ENCODE measurements at regions not wholly inside any gene's neighbourhood (a gene's known extent, or its start where the extent isn't known, plus 50 kb on each side); places are given as distances from the start of the nearest gene placed in this dataset.
"Not testable (repeated sequence)": the region's sequence is repeated elsewhere in the genome, so short reads cannot be mapped to it uniquely, and the experiment has no call there.

DNA sequence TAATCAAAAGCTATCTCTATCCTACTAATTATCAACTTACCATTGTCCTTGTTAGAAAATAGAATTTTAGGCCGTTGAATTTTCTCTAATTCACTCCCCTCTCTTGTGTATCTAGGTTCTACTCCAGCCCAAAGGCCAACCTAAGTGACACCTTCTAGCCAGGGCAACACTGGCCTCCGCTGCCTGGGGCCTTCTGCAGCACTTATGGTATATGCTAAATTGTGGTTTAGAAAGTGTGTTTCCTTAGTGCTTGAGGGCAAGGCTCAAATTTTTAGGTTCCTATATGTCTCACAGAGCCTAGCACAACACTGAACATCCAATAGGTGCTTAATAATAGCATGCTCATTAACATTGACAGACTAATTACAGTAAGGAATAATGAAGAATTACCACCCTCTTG is 187.2 kb upstream of the IRF2BP2 start:
- H3K27me3 Mint-ChIP-seq (ENCODE audit: low read depth in 2 of 2); H3K4me1 Mint-ChIP-seq; H3K27ac ChIP-seq (ENCODE audit: low read length); H3K9me3 ChIP-seq (ENCODE audit: control insufficient read depth, insufficient read depth, low read length); H3K4me3 ChIP-seq (ENCODE audit: low read length); intact Hi-C loops (cut with micrococcal nuclease); H3K36me3 ChIP-seq (ENCODE audit: control insufficient read depth, insufficient read depth, low read length); H3K27ac Mint-ChIP-seq; H3K4me1 ChIP-seq (ENCODE audit: control insufficient read depth, insufficient read depth, low read length); H3K27me3 ChIP-seq (ENCODE audit: control insufficient read depth, insufficient read depth, low read length); H3K36me3 Mint-ChIP-seq; H3K4me3 Mint-ChIP-seq; DNase-seq; H3K9me3 Mint-ChIP-seq: not testable (repeated sequence)
- no CpG with 5 or more reads among the region's 2 CpGs for WGBS (ENCODE audit: insufficient coverage)
- peak; percentile 31 to 90 (median 61) for ATAC-seq

DNA sequence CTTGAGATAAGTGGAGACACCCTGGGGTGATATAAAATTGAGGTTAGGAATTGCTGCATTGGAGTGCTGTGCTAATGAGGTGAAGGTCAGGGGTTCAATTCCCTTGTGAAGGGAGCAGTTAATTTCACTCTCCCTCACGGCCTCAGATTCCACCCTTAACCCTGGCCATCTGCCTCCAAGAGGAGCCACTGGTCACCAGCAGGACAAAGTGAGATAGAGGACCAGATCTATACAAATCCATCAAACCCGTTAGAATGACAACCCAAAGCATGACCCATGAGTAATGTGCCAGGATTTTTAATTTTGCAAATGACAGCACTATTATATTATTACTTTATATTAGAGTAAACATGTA is 186.4 kb upstream of the IRF2BP2 start:
- DNase-seq; H3K4me1 ChIP-seq (ENCODE audit: control insufficient read depth, insufficient read depth, low read length); H3K9me3 ChIP-seq (ENCODE audit: control insufficient read depth, insufficient read depth, low read length); H3K36me3 ChIP-seq (ENCODE audit: control insufficient read depth, insufficient read depth, low read length); H3K27ac ChIP-seq (ENCODE audit: low read length); ATAC-seq; H3K27ac Mint-ChIP-seq; H3K4me3 Mint-ChIP-seq; intact Hi-C loops (cut with micrococcal nuclease); H3K27me3 Mint-ChIP-seq (ENCODE audit: low read depth in 2 of 2); H3K36me3 Mint-ChIP-seq; H3K9me3 Mint-ChIP-seq; H3K27me3 ChIP-seq (ENCODE audit: control insufficient read depth, insufficient read depth, low read length); H3K4me3 ChIP-seq (ENCODE audit: low read length); H3K4me1 Mint-ChIP-seq: not testable (repeated sequence)
- WGBS (ENCODE audit: insufficient coverage): no CpG with 5 or more reads among the region's 2 CpGs

GRCh38 chr1:234795711-234796437 is 185.9 kb upstream of the IRF2BP2 start:
- H3K27ac ChIP-seq (ENCODE audit: low read length); H3K27me3 ChIP-seq (ENCODE audit: control insufficient read depth, insufficient read depth, low read length); H3K9me3 Mint-ChIP-seq; H3K9me3 ChIP-seq (ENCODE audit: control insufficient read depth, insufficient read depth, low read length); DNase-seq; H3K4me1 ChIP-seq (ENCODE audit: control insufficient read depth, insufficient read depth, low read length); H3K27me3 Mint-ChIP-seq (ENCODE audit: low read depth in 2 of 2); H3K36me3 Mint-ChIP-seq; H3K4me3 ChIP-seq (ENCODE audit: low read length); H3K4me3 Mint-ChIP-seq; intact Hi-C loops (cut with micrococcal nuclease); H3K27ac Mint-ChIP-seq; H3K4me1 Mint-ChIP-seq; ATAC-seq; H3K36me3 ChIP-seq (ENCODE audit: control insufficient read depth, insufficient read depth, low read length): not testable (repeated sequence)
- WGBS (ENCODE audit: insufficient coverage): 92% methylated on average over 1 of the region's 7 CpGs

GRCh38 chr1:234795007-234795406 is 185.0 kb upstream of the IRF2BP2 start:
- 92% methylated on average over 1 of the region's 3 CpGs for WGBS (ENCODE audit: insufficient coverage)

GRCh38 chr1:234794452-234794851 is 184.5 kb upstream of the IRF2BP2 start:
- H3K4me3 Mint-ChIP-seq; intact Hi-C loops (cut with micrococcal nuclease); H3K9me3 ChIP-seq (ENCODE audit: control insufficient read depth, insufficient read depth, low read length); H3K4me1 Mint-ChIP-seq; H3K27ac Mint-ChIP-seq; H3K4me1 ChIP-seq (ENCODE audit: control insufficient read depth, insufficient read depth, low read length); H3K27me3 Mint-ChIP-seq (ENCODE audit: low read depth in 2 of 2); H3K4me3 ChIP-seq (ENCODE audit: low read length); H3K27ac ChIP-seq (ENCODE audit: low read length); H3K9me3 Mint-ChIP-seq; DNase-seq; ATAC-seq; H3K36me3 Mint-ChIP-seq; H3K27me3 ChIP-seq (ENCODE audit: control insufficient read depth, insufficient read depth, low read length); H3K36me3 ChIP-seq (ENCODE audit: control insufficient read depth, insufficient read depth, low read length): not testable (repeated sequence)
- WGBS (ENCODE audit: insufficient coverage): no CpG with 5 or more reads among the region's 4 CpGs

More at GRCh38 chr1:234795007-234795406, 185.0 kb upstream of the IRF2BP2 start:
- H3K27ac ChIP-seq (ENCODE audit: low read length); H3K36me3 Mint-ChIP-seq; H3K4me1 Mint-ChIP-seq; DNase-seq; H3K4me3 ChIP-seq (ENCODE audit: low read length); H3K27me3 ChIP-seq (ENCODE audit: control insufficient read depth, insufficient read depth, low read length); H3K9me3 ChIP-seq (ENCODE audit: control insufficient read depth, insufficient read depth, low read length); H3K27ac Mint-ChIP-seq; ATAC-seq; H3K27me3 Mint-ChIP-seq (ENCODE audit: low read depth in 2 of 2); H3K4me3 Mint-ChIP-seq; H3K9me3 Mint-ChIP-seq; H3K4me1 ChIP-seq (ENCODE audit: control insufficient read depth, insufficient read depth, low read length); intact Hi-C loops (cut with micrococcal nuclease); H3K36me3 ChIP-seq (ENCODE audit: control insufficient read depth, insufficient read depth, low read length): not testable (repeated sequence)

- H3K36me3 ChIP-seq (ENCODE audit: control insufficient read depth, insufficient read depth, low read length); H3K4me3 Mint-ChIP-seq; H3K9me3 Mint-ChIP-seq; H3K4me1 Mint-ChIP-seq; H3K27me3 Mint-ChIP-seq (ENCODE audit: low read depth in 2 of 2); H3K27me3 ChIP-seq (ENCODE audit: control insufficient read depth, insufficient read depth, low read length); H3K4me1 ChIP-seq (ENCODE audit: control insufficient read depth, insufficient read depth, low read length); H3K27ac Mint-ChIP-seq; H3K36me3 Mint-ChIP-seq; H3K4me3 ChIP-seq (ENCODE audit: low read length); H3K27ac ChIP-seq (ENCODE audit: low read length); ATAC-seq; DNase-seq; intact Hi-C loops (cut with micrococcal nuclease); H3K9me3 ChIP-seq (ENCODE audit: control insufficient read depth, insufficient read depth, low read length): not testable (repeated sequence)
- 67% methylated on average over 1 of the region's 5 CpGs for WGBS (ENCODE audit: insufficient coverage)
These were observed 183.9 kb upstream of the IRF2BP2 start for GRCh38 chr1:234793924-234794323.

GRCh38 chr1:234792221-234792864 is 182.4 kb upstream of the IRF2BP2 start:
- H3K4me1 Mint-ChIP-seq; ATAC-seq; H3K27me3 Mint-ChIP-seq (ENCODE audit: low read depth in 2 of 2); H3K36me3 Mint-ChIP-seq; H3K9me3 Mint-ChIP-seq; H3K36me3 ChIP-seq (ENCODE audit: control insufficient read depth, insufficient read depth, low read length); H3K4me3 ChIP-seq (ENCODE audit: low read length); H3K4me3 Mint-ChIP-seq; intact Hi-C loops (cut with micrococcal nuclease); H3K9me3 ChIP-seq (ENCODE audit: control insufficient read depth, insufficient read depth, low read length); H3K4me1 ChIP-seq (ENCODE audit: control insufficient read depth, insufficient read depth, low read length); H3K27ac Mint-ChIP-seq; DNase-seq; H3K27ac ChIP-seq (ENCODE audit: low read length); H3K27me3 ChIP-seq (ENCODE audit: control insufficient read depth, insufficient read depth, low read length): not testable (repeated sequence)
- no CpG with 5 or more reads among the region's 4 CpGs for WGBS (ENCODE audit: insufficient coverage)

DNA sequence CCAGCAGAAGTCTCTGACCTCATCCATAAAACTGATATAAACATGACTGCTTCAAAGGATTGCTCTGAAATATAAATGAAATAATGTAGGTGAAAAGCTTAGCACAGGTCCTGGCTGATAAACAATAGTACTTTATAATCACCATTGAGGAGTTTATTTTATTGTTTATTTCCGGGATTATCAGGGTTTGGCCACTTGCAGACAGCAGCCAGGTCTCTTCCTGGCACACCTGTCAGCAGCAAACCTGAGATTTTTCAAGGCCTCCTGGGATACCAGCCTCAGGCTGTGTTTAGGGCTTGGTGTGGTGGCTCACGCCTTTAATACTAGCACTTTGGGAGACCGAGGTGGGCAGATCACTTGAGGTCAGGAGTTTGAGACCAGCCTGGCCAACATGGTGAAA is 181.6 kb upstream of the IRF2BP2 start:
- H3K27me3 Mint-ChIP-seq (ENCODE audit: low read depth in 2 of 2); H3K27me3 ChIP-seq (ENCODE audit: control insufficient read depth, insufficient read depth, low read length); DNase-seq; H3K9me3 ChIP-seq (ENCODE audit: control insufficient read depth, insufficient read depth, low read length); H3K4me3 ChIP-seq (ENCODE audit: low read length); H3K36me3 ChIP-seq (ENCODE audit: control insufficient read depth, insufficient read depth, low read length); H3K27ac ChIP-seq (ENCODE audit: low read length); H3K36me3 Mint-ChIP-seq; H3K4me1 Mint-ChIP-seq; H3K27ac Mint-ChIP-seq; intact Hi-C loops (cut with micrococcal nuclease); H3K4me3 Mint-ChIP-seq; H3K4me1 ChIP-seq (ENCODE audit: control insufficient read depth, insufficient read depth, low read length); H3K9me3 Mint-ChIP-seq: not testable (repeated sequence)
- no CpG with 5 or more reads among the region's 3 CpGs for WGBS (ENCODE audit: insufficient coverage)
- ATAC-seq: peak in 1 of 3 donors; percentile 5
